Endometrium (tissue), 2 donors: ENCODE measurements at regions not wholly inside any gene's neighbourhood (a gene's known extent, or its start where the extent isn't known, plus 50 kb on each side); places are given as distances from the start of the nearest gene placed in this dataset.

Experiments used
- FAIRE-seq: peaks from 2 replicates; lab custom pipeline; 2012; peaks lifted over from hg19 to GRCh38; lab: Jason Lieb, UNC
- donor health status: control.
- donor health status: control.

GRCh38 chr12:42761086-42761485 is 171.5 kb upstream of the PRICKLE1 start:
- peak; percentile 33 for FAIRE-seq

- no peak for FAIRE-seq
Observed at GRCh38 chr12:42760550-42760949, 171.0 kb upstream of the PRICKLE1 start.

DNA sequence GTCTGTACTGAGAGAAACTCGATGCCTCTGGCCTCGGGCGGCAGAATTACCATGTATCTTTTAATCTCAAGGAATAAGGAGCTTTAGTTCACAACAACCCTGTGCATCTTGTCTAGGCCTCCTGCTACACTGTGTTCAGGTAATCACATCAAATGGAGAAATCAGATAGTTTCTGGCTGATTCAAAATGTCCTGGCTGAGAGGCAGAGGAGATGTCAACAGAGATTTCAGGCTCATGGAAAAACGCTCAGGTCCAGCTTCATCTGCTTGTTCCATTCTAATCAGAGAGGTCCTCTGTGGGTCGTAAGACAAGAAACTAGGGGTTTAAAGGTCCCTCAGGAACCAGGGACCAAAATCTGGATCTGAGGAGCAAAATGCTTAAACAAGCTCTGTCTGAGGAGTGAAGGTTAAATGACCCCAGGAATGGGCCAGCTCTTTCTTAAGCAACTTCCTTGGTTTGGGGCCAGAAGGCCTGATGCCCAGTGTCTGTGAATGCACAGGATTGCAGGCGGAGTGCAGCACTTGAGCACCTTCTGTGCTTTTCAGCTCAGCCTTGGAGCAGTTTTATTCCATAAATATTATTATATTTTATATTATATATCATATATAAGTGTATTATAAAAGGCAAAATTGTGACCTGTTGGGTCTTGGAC is 170.2 kb upstream of the PRICKLE1 start:
- FAIRE-seq, result no peak

DNA sequence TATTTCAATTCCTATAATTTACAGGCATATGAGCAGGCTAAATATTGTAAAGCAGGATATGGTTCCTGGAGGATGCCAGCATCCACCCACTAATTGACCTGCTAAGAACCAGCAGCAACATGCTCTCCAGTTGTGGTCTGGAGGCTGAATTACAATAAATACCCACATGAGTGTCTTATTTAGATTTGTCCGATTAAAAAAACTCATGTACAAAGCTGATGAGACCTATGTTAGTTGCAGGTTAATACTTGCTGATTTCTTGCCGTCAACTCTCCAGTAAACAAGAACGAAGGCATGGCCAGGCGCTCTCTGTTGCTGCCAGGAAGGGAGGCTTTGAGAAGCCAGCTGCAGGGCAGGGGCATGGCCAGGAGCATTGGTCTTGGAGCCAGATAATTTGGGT is 169.3 kb upstream of the PRICKLE1 start:
- no peak for FAIRE-seq

DNA sequence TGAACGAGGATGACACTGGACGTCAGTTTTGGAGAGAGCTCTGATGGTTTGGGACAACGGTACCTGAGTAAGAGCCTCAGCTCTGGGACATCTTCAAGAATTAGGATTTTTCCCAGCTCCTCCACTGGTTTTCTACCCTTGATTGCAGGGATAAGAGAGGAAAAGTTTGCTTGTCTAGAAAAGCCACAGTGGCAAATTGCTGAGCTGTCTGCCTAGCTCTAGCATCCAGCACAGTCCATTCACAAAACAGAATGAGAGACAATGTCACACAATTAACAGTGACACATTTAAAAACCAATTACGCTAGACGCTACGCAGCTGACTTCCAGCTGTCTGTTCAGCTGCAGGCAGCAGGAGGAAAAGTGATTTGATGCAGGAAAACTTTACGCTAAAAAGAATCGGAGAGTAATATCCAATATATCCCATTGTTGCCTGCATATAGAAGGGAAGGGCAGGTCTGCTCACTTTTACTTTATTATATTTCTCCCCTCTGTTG is 168.1 kb upstream of the PRICKLE1 start:
- no peak for FAIRE-seq

DNA sequence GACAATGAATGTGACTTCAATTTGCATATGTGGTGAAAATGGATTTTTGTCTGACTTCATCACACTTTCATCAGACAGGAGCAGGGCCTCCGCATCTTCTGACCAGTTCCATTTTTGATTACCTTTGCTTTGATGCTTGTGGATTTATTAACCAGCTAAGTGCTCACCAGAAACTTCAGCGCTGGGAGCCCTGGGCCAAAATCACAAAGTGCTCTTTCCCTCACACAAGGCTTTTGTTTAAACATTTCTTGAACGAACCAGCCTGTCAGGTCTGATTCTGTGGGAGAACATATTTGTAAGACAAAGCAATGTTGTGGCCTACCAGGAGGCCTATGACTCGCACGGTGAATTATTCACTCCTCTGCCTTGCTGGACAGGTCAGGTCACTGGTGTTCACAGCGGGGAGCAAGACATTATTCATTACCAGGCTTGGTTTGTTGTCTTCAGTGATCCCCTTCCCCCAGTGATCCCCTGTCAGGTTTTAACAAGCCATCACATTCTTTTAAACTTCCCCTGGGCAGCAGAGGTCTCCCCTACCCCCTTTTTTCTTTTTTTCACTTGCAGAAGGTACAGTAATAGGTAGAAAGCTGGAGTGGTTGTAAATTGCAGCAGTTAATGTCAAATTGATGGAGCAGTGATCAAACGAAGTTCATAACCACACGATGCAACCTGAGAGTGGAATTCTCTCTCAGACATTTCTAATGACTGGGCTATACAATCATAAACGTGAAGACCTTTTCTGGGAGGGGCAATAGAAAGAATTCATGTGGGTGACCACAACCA is 167.5 kb upstream of the PRICKLE1 start:
- FAIRE-seq, result peak; percentile 76

- FAIRE-seq, result no peak
Observed at GRCh38 chr12:42750356-42750755, 160.8 kb upstream of the PRICKLE1 start.

- no peak for FAIRE-seq
Observed at GRCh38 chr12:42749239-42749638, 159.7 kb upstream of the PRICKLE1 start.

DNA sequence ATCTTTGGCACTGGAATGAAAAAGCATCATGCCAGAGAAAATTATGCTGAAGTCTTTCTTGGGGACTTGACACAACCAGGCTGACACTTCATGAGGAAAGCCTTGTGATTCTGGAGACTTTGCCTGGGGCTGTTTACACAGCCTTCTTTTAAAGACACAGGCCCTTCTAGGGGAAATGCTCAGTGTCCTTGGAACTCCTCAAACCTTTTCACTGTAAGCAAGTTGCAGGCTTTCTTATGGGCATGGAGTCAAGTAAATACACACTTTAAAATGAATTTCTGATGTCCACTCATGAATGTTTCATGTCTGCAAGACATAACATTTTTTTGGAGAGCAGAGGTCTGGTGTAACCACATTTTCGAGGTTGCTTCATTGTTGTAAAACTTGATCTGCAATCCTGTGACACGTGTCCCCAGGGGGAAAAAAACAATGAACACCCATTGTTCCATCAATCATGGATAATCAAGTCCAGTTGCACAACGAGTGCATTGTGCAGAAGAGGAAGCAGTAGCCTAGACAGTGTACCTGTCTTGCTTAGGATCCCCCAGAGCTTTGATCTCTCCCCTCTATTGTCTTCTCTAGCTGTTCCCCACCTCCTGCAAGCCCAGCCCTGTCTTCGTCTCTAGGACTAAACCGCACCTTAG is 155.1 kb upstream of the PRICKLE1 start:
- FAIRE-seq, result no peak

- FAIRE-seq, result no peak
Observed at GRCh38 chr12:42742716-42743115, 153.2 kb upstream of the PRICKLE1 start.

GRCh38 chr12:42741771-42742510 is 152.4 kb upstream of the PRICKLE1 start:
- peak; percentile 93 for FAIRE-seq

DNA sequence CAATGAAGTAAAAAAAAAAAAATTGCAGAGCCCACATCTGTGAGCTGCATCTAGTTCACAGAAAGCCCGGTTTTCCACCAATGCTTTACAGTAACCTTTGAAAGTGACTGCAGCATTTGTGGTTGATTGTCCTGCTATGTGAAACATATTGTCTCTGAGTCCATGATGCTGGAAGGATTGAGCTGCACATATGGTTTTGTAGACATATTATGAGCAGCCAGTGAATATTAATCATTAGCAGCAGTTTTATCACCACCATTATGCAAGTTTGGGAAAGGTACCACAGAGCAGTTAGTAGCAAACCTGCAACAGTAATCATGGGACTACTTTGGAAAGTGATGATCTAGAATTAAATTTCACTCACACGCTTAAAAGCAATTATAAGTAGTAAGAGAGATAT is 151.5 kb upstream of the PRICKLE1 start:
- FAIRE-seq, result no peak

GRCh38 chr12:42737398-42737797 is 147.9 kb upstream of the PRICKLE1 start:
- no peak for FAIRE-seq

- FAIRE-seq, result no peak
Observed at GRCh38 chr12:42735861-42736361, 146.4 kb upstream of the PRICKLE1 start.

DNA sequence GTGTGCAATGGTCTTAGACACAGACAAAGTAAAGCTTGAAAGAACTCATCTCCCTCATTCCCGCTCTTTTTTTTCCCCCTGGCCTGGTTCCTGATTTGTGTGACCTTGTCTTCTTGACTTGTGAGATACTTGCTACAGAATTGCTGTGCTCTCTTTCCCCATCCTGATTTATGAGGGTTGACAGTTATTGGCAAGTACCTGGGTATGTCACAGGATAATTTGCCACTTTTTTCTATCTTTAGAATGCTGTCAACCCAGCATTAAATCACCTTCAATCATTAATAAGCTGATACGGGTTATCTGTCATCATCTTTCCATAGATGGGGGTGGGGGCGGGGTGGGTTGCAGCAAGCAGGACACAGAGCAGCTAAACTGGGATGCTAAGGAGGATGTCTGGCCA is 144.4 kb upstream of the PRICKLE1 start:
- FAIRE-seq, result no peak

DNA sequence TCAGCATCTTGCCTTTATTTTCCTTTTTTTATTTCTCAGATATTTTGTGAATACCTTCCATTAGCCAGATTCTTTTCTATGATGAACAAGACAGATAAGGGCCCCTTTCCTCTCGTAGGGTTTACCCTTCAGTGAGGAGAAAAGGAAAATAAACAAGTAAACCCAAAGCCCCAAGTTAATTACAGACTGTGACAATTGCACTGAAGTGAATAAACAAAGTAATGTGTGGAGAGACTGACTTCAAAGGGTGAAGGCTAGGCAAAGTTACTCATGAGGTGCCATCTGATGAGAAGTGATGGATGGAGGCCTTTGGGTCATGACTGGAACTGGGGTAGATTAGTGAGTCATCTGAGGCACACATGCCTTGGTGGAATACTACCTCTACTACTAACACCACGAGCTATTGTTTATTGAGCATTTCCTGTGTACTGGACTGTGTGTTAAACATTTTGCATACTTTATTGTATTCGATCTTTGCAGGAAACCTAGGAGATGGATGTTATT is 143.4 kb upstream of the PRICKLE1 start:
- no peak for FAIRE-seq

DNA sequence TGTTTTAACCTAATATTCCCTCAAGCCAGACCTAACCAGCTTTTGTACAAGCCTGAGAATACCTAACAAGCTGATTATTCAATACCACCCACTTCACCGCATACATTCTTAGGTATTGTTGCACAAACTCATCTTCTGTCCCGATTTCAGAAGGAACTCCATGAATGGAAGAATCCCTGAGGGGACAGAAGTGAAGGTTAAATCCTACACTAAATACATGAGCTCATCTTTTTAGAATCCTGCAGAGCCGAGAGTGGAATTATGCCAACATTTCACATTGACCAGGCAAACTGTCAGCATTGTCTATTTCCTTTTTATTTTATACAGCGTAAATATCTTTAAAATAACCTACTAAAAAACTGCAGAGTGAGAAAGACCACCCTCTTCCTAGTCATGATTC is 140.7 kb upstream of the PRICKLE1 start:
- no peak for FAIRE-seq

- no peak for FAIRE-seq
Observed at GRCh38 chr12:42729535-42729900, 140.0 kb upstream of the PRICKLE1 start.

DNA sequence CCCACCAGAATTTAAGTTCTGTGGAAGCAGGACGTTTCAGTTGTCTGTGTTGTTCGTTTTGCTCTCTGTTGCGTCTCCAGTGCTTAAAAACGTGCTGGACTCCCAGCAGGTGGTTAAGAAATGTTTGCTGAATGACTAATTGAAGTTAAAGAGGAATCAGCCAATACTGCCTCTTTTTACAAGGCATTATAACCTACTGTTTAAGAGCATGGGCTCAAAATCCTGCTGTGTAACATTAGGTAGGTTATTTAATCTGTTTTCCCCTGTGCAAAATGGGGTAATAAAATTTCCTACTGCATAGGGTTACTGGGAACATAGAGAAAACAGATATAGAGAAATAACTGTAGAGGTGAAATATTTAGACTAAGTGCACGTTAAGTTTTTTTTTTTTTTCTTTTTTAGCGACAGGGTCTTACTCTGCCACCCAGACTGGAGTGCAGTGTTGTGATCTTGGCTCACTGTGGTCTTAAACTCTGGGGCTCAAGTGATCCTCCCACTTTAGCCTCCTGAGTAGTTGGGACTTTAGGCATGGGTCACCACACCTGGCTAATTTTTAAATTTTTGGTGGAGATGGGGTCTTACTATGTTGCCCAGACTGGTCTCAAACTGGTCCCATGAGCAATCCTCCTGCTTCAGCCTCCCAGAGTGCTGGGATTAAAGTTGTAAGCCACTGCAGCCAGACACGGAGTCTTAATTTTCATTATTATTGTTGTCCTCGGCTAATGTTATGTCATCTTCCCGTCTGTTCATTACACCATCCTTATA is 139.4 kb upstream of the PRICKLE1 start:
- FAIRE-seq, result no peak

GRCh38 chr12:42728287-42728686 is 138.7 kb upstream of the PRICKLE1 start:
- FAIRE-seq, result no peak

DNA sequence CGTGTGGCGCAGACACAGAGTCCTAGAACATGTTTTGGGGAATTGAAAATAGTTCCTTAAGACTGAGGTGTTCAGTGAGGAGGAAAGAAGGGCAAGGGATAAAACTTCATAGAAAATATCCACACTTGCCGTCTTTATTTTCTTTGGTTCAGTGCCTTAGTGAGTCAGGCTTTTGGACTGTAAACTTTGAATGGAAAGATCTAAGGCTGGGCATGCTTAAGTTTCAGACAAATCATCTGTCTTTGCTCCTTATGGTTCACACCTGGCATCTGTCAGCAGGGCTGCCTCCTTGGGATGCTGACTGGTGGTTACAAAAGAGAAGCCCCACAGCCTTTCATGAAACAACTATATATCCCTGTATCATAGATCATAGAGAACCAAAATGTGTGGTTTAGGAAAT is 136.3 kb upstream of the PRICKLE1 start:
- no peak for FAIRE-seq
